ENCODE measurements at regions not wholly inside any gene's neighbourhood (a gene's known extent, or its start where the extent isn't known, plus 50 kb on each side); places are given as distances from the start of the nearest gene placed in this dataset.

- no peak for DNase-seq
- no peaks in the 10 kb centered on the region for H3K36me3 Mint-ChIP-seq (ENCODE audit: low read depth)
- peaks cover 8% of the 10 kb centered on the region for H3K9me3 Mint-ChIP-seq
- peaks cover 4% of the 10 kb centered on the region for H3K27me3 Mint-ChIP-seq (ENCODE audit: low read depth, poor library complexity)
- TF ChIP-seq CTCF (IDR thresholded peaks at IDR 0.05) = no peak
- H3K4me1 Mint-ChIP-seq = peaks cover 6% of the 10 kb centered on the region
- H3K27ac Mint-ChIP-seq = no peak overlapping the region
- H3K4me3 Mint-ChIP-seq = no peak overlapping the region
Measured at GRCh38 chr20:51287628-51288413, 254.7 kb downstream of the NFATC2 start.

GRCh38 chr20:51286758-51287157 lies 255.8 kb downstream of the NFATC2 start:
- Mint-ChIP-seq H3K27me3 (ENCODE audit: low read depth, poor library complexity) (peaks cover 4% of the 10 kb centered on the region), H3K36me3 (ENCODE audit: low read depth) (no peaks in the 10 kb centered on the region), H3K9me3 (peaks cover 8% of the 10 kb centered on the region), H3K4me1 (peaks cover 6% of the 10 kb centered on the region), H3K27ac (no peak overlapping the region), H3K4me3 (no peak overlapping the region)
- DNase-seq = no peak
- no peak for TF ChIP-seq CTCF (IDR thresholded peaks at IDR 0.05)

- Mint-ChIP-seq H3K9me3 (peaks cover 12% of the 10 kb centered on the region), H3K27ac (no peak overlapping the region), H3K4me3 (no peak overlapping the region), H3K4me1 (peaks cover 6% of the 10 kb centered on the region), H3K27me3 (ENCODE audit: low read depth, poor library complexity) (peaks cover 7% of the 10 kb centered on the region), H3K36me3 (ENCODE audit: low read depth) (no peaks in the 10 kb centered on the region)
- no peak for DNase-seq
- TF ChIP-seq CTCF (IDR thresholded peaks at IDR 0.05) = no peak
Measured at GRCh38 chr20:51285684-51286083, 256.8 kb downstream of the NFATC2 start.

GRCh38 chr20:51284871-51285270 lies 257.6 kb downstream of the NFATC2 start:
- no peak overlapping the region for H3K4me3 Mint-ChIP-seq
- no peak overlapping the region for H3K27ac Mint-ChIP-seq
- peaks cover 7% of the 10 kb centered on the region for H3K27me3 Mint-ChIP-seq (ENCODE audit: low read depth, poor library complexity)
- H3K36me3 Mint-ChIP-seq (ENCODE audit: low read depth) = no peaks in the 10 kb centered on the region
- DNase-seq = no peak
- no peak for TF ChIP-seq CTCF (IDR thresholded peaks at IDR 0.05)
- H3K4me1 Mint-ChIP-seq = peaks cover 6% of the 10 kb centered on the region
- peaks cover 13% of the 10 kb centered on the region for H3K9me3 Mint-ChIP-seq

- H3K27me3 Mint-ChIP-seq (ENCODE audit: low read depth, poor library complexity) = peaks cover 7% of the 10 kb centered on the region
- H3K36me3 Mint-ChIP-seq (ENCODE audit: low read depth) = no peaks in the 10 kb centered on the region
- DNase-seq = no peak
- no peak for TF ChIP-seq CTCF (IDR thresholded peaks at IDR 0.05)
- H3K4me3 Mint-ChIP-seq = no peak overlapping the region
- H3K27ac Mint-ChIP-seq = no peak overlapping the region
- peaks cover 15% of the 10 kb centered on the region for H3K9me3 Mint-ChIP-seq
- peaks cover 6% of the 10 kb centered on the region for H3K4me1 Mint-ChIP-seq
Measured at GRCh38 chr20:51284176-51284575, 258.3 kb downstream of the NFATC2 start.

- TF ChIP-seq CTCF (IDR thresholded peaks at IDR 0.05) = no peak
- DNase-seq = no peak
- Mint-ChIP-seq H3K36me3 (ENCODE audit: low read depth) (no peaks in the 10 kb centered on the region), H3K27me3 (ENCODE audit: low read depth, poor library complexity) (peaks cover 13% of the 10 kb centered on the region), H3K27ac (no peak overlapping the region), H3K9me3 (peaks cover 15% of the 10 kb centered on the region), H3K4me3 (no peak overlapping the region), H3K4me1 (no peaks in the 10 kb centered on the region)
Measured at GRCh38 chr20:51281521-51281920, 258.6 kb upstream of the KCNG1 start.

Data from nephron progenitor cell (in vitro differentiated cells).